Uterus (tissue), 2 donors: ENCODE measurements at regions not wholly inside any gene's neighbourhood (a gene's known extent, or its start where the extent isn't known, plus 50 kb on each side); places are given as distances from the start of the nearest gene placed in this dataset.
"Not testable (repeated sequence)": the region's sequence is repeated elsewhere in the genome, so short reads cannot be mapped to it uniquely, and the experiment has no call there.

ENCODE experiments used
- CTCF ChIP-seq, 4 experiments: fragments of 200-600 bp in 2 of 4; fragments of 450-650 bp in 2 of 4; sonication (generic) in 2 of 4; IDR thresholded peaks; one replicate each; pipeline ENCODE4 v1.5.1; 2016 to 2019; ENCODE audit warnings: antibody characterized with exemption in 4 of 4, mild to moderate bottlenecking in 2 of 4, moderate library complexity in 1 of 4
- POLR2A ChIP-seq, 2 donors: fragments of 450-650 bp; IDR thresholded peaks; one replicate each; pipeline ENCODE4 v1.6.1; 2016; ENCODE audit warnings: antibody characterized with exemption in 2 of 2, mild to moderate bottlenecking in 1 of 2, moderate library complexity in 1 of 2

- not testable (repeated sequence) for TF ChIP-seq CTCF, POLR2A (IDR thresholded peaks at IDR 0.05)
These were observed 137.9 kb downstream of the TBX18 start for GRCh38 chr6:84626527-84626926.
